Renal cortex interstitium (tissue), 11 donors: ENCODE measurements at regions not wholly inside any gene's neighbourhood (a gene's known extent, or its start where the extent isn't known, plus 50 kb on each side); places are given as distances from the start of the nearest gene placed in this dataset.
"Not testable (repeated sequence)": the region's sequence is repeated elsewhere in the genome, so short reads cannot be mapped to it uniquely, and the experiment has no call there.

Experiments used
- DNase-seq, 11 donors: peaks; one replicate each; pipeline ENCODE4 v3.0.0-alpha.2; 2013; ENCODE audit warnings: low read depth in 9 of 11, low spot score in 4 of 11; ENCODE audit errors: extremely low read depth in 1 of 11

GRCh38 chr13:50149932-50150331 lies 134.7 kb downstream of the KCNRG start:
- DNase-seq: no peak

GRCh38 chr13:50152224-50152623 lies 137.0 kb downstream of the KCNRG start:
- DNase-seq: no peak

DNA sequence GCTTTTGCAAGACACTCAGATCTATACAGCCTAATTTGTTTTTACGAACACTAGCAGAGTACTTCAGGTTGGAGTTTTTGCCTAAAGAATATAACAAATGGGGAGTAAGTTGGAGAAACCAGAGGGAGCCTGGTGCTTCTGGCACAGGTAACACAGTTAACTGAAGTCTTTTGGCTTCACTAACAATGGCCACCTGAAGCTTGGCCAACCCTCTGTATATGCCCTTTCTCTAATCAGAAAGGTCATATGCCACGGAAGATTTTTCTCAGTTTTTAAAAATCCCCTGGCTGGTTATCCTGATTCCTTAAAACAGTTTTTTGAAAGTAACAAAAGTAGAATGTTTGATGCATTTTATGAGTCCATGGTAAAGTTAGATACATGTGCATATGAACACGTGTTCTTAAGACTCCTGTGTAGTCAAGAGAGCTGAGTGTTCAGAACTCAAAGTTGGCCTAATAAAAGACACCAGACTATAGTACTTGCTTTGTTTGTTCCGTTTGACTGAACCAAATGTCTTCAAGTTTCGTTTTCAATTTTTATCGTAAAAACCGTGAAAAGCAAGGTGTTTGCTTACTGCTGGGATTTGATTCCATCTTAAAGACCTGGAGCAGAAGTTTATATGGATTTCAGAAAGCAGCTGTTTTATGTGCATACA lies 137.5 kb downstream of the KCNRG start:
- no peak for DNase-seq

GRCh38 chr13:50153401-50153800 lies 138.2 kb downstream of the KCNRG start:
- DNase-seq: no peak

DNA sequence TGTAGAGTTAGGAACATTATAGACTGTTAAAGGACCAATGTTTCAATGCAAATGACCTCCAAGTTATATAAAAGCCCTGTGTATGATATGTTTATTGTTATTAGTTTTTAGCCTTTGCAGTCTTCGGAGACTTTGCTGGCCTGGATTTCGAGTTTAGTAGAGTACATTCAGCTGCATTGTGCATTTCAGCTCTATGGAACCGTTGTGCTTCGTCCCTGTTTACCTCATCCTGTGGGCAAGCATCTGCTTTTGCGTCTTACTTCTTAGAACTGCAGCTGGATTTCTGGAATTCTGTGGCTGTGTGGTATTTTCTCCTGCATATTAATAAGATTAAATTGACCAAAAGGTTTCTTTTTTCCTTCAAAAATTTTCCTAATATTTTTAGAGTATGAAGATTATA lies 138.6 kb downstream of the KCNRG start:
- no peak for DNase-seq

GRCh38 chr13:50154697-50155096 lies 139.5 kb downstream of the KCNRG start:
- DNase-seq: no peak

GRCh38 chr13:50156140-50156539 lies 140.9 kb downstream of the KCNRG start:
- DNase-seq: no peak

DNA sequence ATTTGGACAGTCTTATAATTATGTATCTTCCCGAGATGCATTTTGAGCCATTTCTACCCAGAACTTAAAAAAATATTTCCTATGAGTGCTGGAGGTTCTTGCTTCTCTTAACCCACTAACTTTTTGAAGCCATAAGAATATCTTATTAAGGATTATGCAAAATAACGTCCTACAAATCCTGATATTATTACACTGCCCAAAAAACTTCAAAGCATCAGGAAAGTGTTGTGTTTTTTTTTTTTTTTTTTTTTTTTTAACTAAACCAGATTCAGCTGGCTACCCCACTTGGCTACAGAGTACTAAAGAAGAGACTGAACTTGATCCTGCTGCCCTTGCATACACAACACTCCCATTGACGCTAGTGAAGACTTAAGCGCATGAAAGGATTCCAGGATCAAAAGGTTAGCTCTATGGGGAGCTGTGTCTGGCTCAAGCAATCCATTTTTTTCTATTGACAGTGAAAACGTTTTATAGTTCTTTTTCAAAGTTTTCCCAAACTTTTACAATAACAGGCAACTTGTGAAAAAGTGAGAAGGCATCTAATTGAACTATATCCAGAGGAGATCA lies 141.4 kb downstream of the KCNRG start:
- no peak for DNase-seq

DNA sequence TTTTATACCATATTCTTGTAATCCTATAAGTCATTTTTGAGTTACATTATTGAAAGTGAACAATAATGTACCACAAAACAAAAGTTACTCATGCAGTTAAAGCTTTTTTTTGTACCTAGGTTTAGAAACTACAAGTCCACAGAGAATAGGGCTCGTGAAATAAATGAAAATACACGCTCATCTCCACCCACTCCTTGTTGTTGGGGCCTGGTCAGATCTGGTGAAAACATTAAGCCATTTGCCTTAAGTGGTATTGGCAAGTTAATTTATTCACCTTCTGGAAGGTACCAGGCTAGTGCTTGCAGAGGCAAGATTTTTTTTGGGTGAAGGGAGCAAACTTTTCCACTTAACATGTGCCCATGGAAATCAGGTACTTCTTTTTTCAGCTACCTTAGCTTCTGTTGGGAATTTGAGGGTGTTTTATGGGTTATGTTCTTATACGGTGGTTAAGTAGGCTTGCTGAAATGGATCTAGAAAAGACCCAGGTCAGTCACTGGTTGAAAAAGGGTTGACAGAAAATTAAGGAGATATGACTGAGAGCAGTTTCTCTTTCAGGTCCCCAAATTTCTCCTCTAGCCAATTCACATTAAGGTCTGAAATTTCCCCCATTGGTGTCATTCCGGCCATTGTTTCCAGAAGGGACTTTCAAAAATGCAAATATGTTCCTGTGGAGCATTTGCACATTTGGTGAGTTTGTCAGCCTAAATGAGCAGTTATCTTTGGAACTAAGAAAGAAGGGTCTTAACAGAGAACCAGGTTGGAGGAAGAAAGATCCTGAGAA lies 143.3 kb downstream of the KCNRG start:
- no peak for DNase-seq

- no peak for DNase-seq
Observed at GRCh38 chr13:50159607-50160006, 144.4 kb downstream of the KCNRG start.

DNA sequence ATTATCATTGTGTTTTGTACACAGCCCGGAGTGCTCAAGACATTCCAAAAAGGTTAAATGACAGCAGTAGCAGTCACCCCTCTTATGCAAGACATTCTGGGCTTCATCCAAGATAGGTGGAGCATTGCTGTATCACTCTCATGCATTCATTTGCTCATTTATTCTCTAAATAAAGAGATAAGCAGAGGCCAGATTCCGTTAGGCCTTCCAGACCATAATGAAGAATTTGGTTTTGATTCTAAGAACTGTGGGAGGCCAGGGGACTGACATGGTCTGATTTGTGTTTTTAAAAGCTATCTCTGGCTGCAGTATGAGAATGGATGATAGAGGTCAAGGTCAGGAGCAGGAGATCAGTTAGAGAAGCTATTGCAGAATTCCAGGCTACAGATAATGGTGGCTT lies 145.8 kb downstream of the KCNRG start:
- no peak for DNase-seq

- no peak for DNase-seq
Observed at GRCh38 chr13:50162001-50162400, 146.8 kb downstream of the KCNRG start.

- no peak for DNase-seq
Observed at GRCh38 chr13:50162567-50162966, 147.3 kb downstream of the KCNRG start.

DNA sequence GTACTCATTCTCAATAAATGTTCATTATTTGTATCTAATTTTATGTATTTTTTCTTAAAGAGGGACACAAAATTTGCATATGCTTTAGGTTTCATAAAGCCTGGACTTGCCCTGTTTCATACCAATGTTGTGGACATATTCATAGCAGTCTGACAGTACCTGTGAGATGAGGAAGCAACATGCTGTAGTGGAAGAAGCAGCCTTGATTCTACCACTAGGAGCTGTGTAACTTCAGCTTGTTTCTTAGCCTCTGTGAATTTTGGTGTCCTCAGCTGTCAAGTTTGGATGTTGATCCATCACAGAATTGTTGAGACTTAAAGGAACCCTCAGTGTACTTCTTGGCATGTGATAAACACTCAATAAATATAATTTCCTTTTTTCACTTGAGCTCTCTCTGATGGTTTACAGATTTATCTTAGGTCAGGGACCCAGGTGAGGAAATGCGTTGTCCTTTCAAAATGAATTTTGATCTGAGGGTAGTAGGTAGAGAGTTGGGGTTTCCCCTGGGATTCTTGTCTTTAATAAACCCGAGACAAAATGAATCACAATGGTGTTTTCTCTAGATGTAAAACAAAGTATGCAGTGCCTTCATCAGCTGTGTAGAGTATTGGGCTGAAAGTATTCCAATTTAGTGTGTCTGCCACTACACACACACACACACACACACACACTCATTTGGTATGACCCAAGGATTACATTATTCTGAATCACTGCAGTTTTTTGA lies 152.1 kb downstream of the KCNRG start:
- DNase-seq: no peak

DNA sequence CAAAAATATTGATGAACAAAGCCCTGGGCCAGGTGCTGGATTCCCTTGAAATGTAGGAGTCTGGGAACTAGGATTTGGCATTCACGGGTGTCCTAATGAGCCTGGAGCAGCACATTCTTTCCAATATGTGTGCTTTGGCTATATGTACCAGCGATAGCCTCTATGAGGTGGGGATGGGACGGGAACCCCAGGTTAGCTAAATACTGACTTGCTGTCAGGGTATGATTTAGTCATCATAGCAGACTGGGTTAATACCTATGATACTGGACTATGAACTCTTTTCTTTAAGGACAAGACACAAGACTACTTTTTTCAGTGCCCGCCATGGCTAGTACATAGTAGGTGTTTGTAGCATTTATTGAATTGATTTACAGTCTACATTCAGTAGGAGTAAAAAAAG lies 152.7 kb downstream of the KCNRG start:
- DNase-seq: no peak

- no peak for DNase-seq
Observed at GRCh38 chr13:50168786-50169185, 153.5 kb downstream of the KCNRG start.

DNA sequence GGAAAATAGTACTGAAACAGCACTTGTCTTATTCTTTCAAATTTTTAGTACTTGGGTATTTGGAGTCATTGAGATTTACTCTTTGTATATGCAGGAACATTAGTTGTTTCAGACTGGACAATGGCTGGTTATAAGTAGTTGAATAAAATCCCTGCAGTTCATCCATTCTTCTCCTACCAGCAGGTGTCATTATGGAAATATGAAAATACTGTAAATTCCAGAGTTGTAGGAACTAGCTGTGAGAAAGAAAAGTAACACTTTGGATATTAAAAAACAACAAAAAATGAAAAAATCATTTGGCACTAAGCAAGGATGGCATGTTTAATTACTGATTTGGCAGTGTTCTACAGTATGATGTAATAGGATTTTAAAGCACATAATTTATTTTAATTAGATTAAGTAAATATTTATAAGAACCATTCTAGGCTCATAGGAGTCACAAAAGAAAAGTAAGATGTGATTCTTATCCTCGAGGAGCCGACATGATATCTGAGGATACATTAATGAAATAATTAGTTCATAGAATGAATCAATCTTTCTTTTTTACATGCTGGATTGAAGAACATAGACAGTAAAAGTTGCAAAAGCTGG lies 155.3 kb downstream of the KCNRG start:
- no peak for DNase-seq

DNA sequence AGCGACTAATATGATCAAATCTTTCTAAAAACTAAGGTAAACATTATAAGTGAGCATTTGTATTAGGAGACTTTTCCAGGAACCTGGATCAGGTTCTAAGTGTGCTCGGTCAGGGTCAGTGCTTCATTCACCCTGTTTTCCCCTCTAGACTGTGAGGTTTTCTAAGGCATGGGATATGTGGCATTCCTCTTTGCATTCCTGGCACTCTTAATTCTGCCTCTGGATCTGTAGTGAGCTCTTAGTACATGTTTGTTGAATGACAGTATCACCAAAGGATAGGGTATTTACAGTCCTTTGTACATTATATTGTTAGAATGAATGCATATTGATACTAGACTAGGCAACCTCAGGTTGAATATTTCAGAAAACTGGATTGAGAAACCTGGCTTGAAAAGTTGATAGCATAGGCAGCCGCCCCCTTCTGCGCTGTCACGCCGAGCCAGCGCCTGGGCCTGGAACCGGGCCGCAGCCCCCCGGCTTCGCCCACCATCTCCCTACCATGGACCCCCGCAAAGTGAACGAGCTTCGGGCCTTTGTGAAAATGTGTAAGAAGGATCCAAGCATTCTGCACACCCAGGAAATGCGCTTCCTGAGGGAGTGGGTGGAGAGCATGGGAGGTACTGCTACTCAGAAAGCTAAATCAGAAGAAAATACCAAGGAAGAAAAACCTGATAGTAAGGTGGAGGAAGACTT lies 156.5 kb downstream of the KCNRG start:
- no peak for DNase-seq

DNA sequence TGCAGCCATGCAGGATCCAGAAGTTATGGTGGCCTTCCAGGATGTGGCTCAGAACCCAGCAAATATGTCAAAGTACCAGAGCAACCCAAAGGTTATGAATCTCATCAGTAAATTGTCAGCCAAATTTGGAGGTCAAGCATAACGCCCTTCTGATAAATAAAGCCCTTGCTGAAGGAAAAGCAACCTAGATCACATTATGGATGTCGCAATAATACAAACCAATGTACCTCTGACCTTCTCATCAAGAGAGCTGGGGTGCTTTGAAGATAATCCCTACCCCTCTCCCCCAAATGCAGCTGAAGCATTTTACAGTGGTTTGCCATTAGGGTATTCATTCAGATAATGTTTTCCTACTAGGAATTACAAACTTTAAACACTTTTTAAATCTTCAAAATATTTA lies 157.8 kb downstream of the KCNRG start:
- not testable (repeated sequence) for DNase-seq
